HEK293T (cell line): ENCODE measurements at regions not wholly inside any gene's neighbourhood (a gene's known extent, or its start where the extent isn't known, plus 50 kb on each side); places are given as distances from the start of the nearest gene placed in this dataset.

Experiments used
- BHLHE40 ChIP-seq: fragments of 450-650 bp; IDR thresholded peaks from 2 replicates; pipeline ENCODE4 v1.6.1; 2016; ENCODE audit warnings: mild to moderate bottlenecking, moderate library complexity, borderline replicate concordance
- CTBP1 ChIP-seq: fragments of 450-650 bp; IDR thresholded peaks from 2 replicates; pipeline ENCODE4 v1.6.1; 2016; ENCODE audit warnings: borderline replicate concordance
- ELF4 ChIP-seq: fragments of 450-650 bp; IDR thresholded peaks from 2 replicates; pipeline ENCODE4 v1.6.1; 2017; ENCODE audit warnings: antibody characterized with exemption
- FOXA1 ChIP-seq: fragments of 450-650 bp; IDR thresholded peaks from 2 replicates; pipeline ENCODE4 v1.6.1; 2016; ENCODE audit warnings: mild to moderate bottlenecking
- FOXK2 ChIP-seq: fragments of 450-650 bp; IDR thresholded peaks from 2 replicates; pipeline ENCODE4 v1.6.1; 2016; ENCODE audit warnings: mild to moderate bottlenecking
- FOXM1 ChIP-seq: fragments of 450-650 bp; IDR thresholded peaks from 2 replicates; pipeline ENCODE4 v1.6.1; 2017; ENCODE audit warnings: mild to moderate bottlenecking, borderline replicate concordance
- HDGF ChIP-seq: fragments of 450-650 bp; IDR thresholded peaks from 2 replicates; pipeline ENCODE4 v1.6.1; 2017; ENCODE audit warnings: antibody characterized with exemption, borderline replicate concordance
- NFRKB ChIP-seq: fragments of 450-650 bp; IDR thresholded peaks from 2 replicates; pipeline ENCODE4 v1.6.1; 2016; ENCODE audit warnings: mild to moderate bottlenecking, moderate library complexity
- SP1 ChIP-seq: fragments of 450-650 bp; IDR thresholded peaks from 2 replicates; pipeline ENCODE4 v1.6.1; 2017
- SUZ12 ChIP-seq: fragments of 450-650 bp; IDR thresholded peaks from 2 replicates; pipeline ENCODE4 v1.6.1; 2016; ENCODE audit warnings: mild to moderate bottlenecking
- ZNF384 ChIP-seq: fragments of 450-650 bp; IDR thresholded peaks from 2 replicates; pipeline ENCODE4 v1.6.1; 2016

GRCh38 chr7:68706291-68706690 lies 892.0 kb upstream of the AUTS2 start:
- TF ChIP-seq NFRKB (no peak), CTBP1 (no peak), FOXM1 (no peak), FOXK2 (no peak), SUZ12 (no peak), BHLHE40 (no peak), SP1 (no peak), FOXA1 (no peak), HDGF (no peak), ELF4 (no peak), ZNF384 (no peak)
